H1 (cell line): ENCODE measurements at regions not wholly inside any gene's neighbourhood (a gene's known extent, or its start where the extent isn't known, plus 50 kb on each side); places are given as distances from the start of the nearest gene placed in this dataset.

Experiments
- ATF2 ChIP-seq: IDR thresholded peaks from 2 replicates; pipeline ENCODE4 v1.6.1; 2012; ENCODE audit warnings: low read length, inconsistent platforms
- CTCF ChIP-seq, 3 experiments: IDR thresholded peaks; 1 replicate in 2 of 3; 2 replicates in 1 of 3; pipeline versions ENCODE4 v1.5.1 to v1.6.1; 2011; ENCODE audit warnings: low read length in 3 of 3, mild to moderate bottlenecking in 3 of 3, inconsistent platforms in 2 of 3, low read depth in 1 of 3, moderate library complexity in 1 of 3; ENCODE audit not compliant: insufficient read depth in 1 of 3; ENCODE audit errors: control extremely low read depth in 1 of 3
- KDM1A ChIP-seq: fragments of 200-600, 300-600 bp; sonication (generic); IDR thresholded peaks from 2 replicates; pipeline ENCODE4 v1.7.1; 2016; ENCODE audit warnings: mild to moderate bottlenecking, low read length, borderline replicate concordance
- MAFK ChIP-seq: IDR thresholded peaks from 2 replicates; pipeline ENCODE4 v1.6.1; 2012; ENCODE audit warnings: low read depth, mild to moderate bottlenecking, improper control_type of control experiment, low read length
- SUZ12 ChIP-seq: fragments of 200-600 bp; sonication (generic); IDR thresholded peaks from 2 replicates; pipeline ENCODE4 v1.6.1; 2012; ENCODE audit warnings: mild to moderate bottlenecking, inconsistent platforms, low read length, moderate library complexity, mixed read lengths

DNA sequence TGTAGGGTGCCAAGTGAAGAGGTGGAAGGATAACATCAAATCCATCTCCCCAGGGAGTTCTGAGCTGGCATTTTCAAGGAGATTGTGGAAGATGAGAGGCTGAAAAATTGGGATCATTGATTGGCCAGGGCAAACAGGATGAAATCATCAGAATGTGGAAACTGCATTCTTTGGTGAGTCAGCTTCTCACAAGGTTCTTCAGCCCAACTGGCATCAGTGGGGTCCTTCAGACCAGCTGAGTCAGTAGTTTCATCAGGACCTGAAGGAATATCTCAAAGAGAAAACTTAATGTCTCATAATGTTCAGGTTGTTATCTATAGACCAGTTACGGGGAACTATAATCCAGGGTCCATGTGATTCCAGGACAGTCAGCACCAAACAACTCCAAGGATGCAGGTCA is 195.8 kb downstream of the HAO1 start (continued):
- no peak for TF ChIP-seq KDM1A
- no peak for TF ChIP-seq ATF2
- no peak for TF ChIP-seq SUZ12
- TF ChIP-seq CTCF (IDR thresholded peaks at IDR 0.05; ENCODE audit: control extremely low read depth in 1 of 3, insufficient read depth in 1 of 3, low read depth in 1 of 3, low read length in 3 of 3), result no peak
- TF ChIP-seq MAFK, result no peak
